Ovary (tissue), 7 donors: ENCODE measurements at regions not wholly inside any gene's neighbourhood (a gene's known extent, or its start where the extent isn't known, plus 50 kb on each side); places are given as distances from the start of the nearest gene placed in this dataset.

Experiments used
- DNase-seq, 5 donors: peaks; one replicate each; pipeline ENCODE4 v3.0.0-alpha.2; 2019 to 2020
- H3K27ac ChIP-seq, 2 donors: fragments of 200-600 bp; one replicate each; pipeline versions ENCODE4 v1.5.1 to v1.8.0; 2019 to 2022
- H3K27me3 ChIP-seq: fragments of 200-600 bp; one replicate; pipeline ENCODE4 v1.8.0; 2022
- H3K36me3 ChIP-seq: fragments of 200-600 bp; sonication (generic); one replicate; pipeline ENCODE4 v1.5.1; 2019
- H3K4me1 ChIP-seq: one replicate; pipeline ENCODE4 v1.8.1; 2013; ENCODE audit warnings: mild to moderate bottlenecking, moderate library complexity; ENCODE audit not compliant: insufficient read depth
- H3K4me3 ChIP-seq: fragments of 200-600 bp; sonication (generic); one replicate; pipeline ENCODE4 v1.5.1; 2017
- H3K9me3 ChIP-seq, 2 donors: fragments of 200-600 bp in 1 of 2; sonication (generic) in 1 of 2; one replicate each; pipeline versions ENCODE4 v1.5.1 to v1.8.1; 2013 to 2019; ENCODE audit warnings: mild to moderate bottlenecking in 1 of 2, moderate library complexity in 1 of 2
- EP300 ChIP-seq: sonication (generic); formaldehyde crosslinking; IDR thresholded peaks from one replicate; pipeline ENCODE4 v1.6.1; 2017; ENCODE audit warnings: antibody characterized with exemption
- POLR2A ChIP-seq: fragments of 450-650 bp; IDR thresholded peaks from one replicate; pipeline ENCODE4 v1.6.1; 2017; ENCODE audit warnings: antibody characterized with exemption, mild to moderate bottlenecking, moderate library complexity
- WGBS, 3 donors: extraction: QIAGEN DNeasy Blood & Tissue Kit in 1 of 3; methylation state at CpG; one replicate each; pipeline versions ENCODE4 v1.1.5 to v1.1.7; 2013 to 2017; 5-methylcytosine and 5-hydroxymethylcytosine counted together
- intact Hi-C, 4 donors: fragments of 100-400 bp; cut with DNase I; formaldehyde crosslinking; loops; one replicate each; pipeline versions ENCODE4 v1.11.0 to v1.15.1; 2022 to 2023
- TF ChIP-seq, protein P1 (sequence below), 3 donors: fragments of 450-650 bp in 2 of 3; fragments of 200-600 bp in 1 of 3; IDR thresholded peaks; one replicate each; pipeline versions ENCODE4 v1.5.1 to v1.8.0; 2016 to 2022; ENCODE audit warnings: antibody characterized with exemption in 3 of 3, mild to moderate bottlenecking in 1 of 3
- donor health status: DM: no; HTN: no; CAD: no; lungs with moderate emphysema.
- donor health status: DM: no; HTN: no; CAD: no.
- donor health status: Bipolar disorder and iron deficiency.
- donor health status: DM: no; HTN: no; CAD: no.
- donor health status: DM: yes; HTN: yes; CAD: no.

DNA sequence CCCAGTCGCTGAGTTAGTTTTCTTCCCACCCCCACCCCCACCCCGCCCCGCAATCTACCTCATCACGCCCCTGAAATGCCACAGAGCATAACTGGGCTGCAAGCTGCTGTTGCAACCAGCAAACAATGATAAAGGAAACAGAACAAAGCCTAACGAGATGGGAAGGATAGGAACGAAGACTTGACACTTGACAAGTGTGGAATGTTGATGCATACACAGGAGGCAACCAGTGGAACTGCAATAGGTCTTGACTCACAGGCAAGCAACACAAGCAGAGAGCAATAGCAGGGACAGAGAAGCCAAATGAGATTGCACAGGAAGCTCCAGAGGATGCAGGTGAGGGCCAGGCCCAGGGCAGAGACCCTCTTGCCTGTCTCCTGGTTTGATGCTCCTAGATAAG, 225.9 kb downstream of the IGSF11 start:
- Histone ChIP-seq H3K27ac (no peak overlapping the region), H3K4me3 (no peak overlapping the region), H3K36me3 (no peaks in the 10 kb centered on the region), H3K27me3 (no peaks in the 10 kb centered on the region), H3K4me1 (no peaks in the 10 kb centered on the region), H3K9me3 (no peaks in the 10 kb centered on the region)
- intact Hi-C loops, result no loop called here
- no peak for DNase-seq
- WGBS, 3 donors, result 61 to 76% (median 65%) methylated on average over 6 of the region's 6 CpGs
- no peak for TF ChIP-seq POLR2A
- TF ChIP-seq EP300, result no peak
- TF ChIP-seq, protein P1, sequence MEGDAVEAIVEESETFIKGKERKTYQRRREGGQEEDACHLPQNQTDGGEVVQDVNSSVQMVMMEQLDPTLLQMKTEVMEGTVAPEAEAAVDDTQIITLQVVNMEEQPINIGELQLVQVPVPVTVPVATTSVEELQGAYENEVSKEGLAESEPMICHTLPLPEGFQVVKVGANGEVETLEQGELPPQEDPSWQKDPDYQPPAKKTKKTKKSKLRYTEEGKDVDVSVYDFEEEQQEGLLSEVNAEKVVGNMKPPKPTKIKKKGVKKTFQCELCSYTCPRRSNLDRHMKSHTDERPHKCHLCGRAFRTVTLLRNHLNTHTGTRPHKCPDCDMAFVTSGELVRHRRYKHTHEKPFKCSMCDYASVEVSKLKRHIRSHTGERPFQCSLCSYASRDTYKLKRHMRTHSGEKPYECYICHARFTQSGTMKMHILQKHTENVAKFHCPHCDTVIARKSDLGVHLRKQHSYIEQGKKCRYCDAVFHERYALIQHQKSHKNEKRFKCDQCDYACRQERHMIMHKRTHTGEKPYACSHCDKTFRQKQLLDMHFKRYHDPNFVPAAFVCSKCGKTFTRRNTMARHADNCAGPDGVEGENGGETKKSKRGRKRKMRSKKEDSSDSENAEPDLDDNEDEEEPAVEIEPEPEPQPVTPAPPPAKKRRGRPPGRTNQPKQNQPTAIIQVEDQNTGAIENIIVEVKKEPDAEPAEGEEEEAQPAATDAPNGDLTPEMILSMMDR (IDR thresholded peaks at IDR 0.05), result no peak

DNA sequence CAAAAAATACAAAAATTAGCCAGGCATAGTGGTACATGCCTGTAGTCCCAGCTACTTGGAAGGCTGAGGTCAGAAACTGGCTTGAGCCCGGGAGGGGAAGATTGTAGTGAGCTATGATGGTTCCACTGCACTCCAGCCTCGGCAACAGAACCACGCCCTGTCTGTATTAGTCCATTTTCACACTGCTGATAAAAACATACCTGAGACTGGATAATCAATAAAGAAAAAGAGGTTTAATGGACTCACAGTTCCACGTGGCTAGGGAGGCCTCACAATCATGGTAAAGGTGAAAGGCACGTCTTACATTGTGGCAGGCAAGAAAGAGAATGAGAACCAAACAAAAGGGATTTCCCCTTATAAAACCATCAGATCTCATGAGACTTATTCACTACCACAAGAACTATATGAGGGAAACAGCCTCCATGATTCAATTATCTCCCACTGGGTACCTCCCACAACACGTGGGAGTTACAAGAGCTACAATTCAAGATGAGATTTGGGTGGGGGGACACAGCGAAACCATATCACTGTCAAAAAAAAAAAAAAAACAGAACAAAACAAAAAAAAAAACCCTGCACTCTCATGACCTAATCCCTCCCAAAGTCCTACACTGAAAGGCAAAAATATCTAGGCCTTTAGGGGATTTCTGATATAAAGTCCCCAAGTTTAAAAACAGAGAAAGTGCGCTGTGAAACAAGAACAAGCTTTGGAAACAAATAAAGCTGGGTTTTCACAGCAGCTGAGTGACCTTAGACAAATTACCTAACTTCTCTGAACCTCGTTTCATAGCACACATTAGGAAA, 224.7 kb downstream of the IGSF11 start:
- Histone ChIP-seq H3K27me3 (no peaks in the 10 kb centered on the region), H3K9me3 (no peaks in the 10 kb centered on the region), H3K4me1 (no peaks in the 10 kb centered on the region), H3K27ac (no peak overlapping the region), H3K4me3 (no peak overlapping the region), H3K36me3 (no peaks in the 10 kb centered on the region)
- intact Hi-C loops, result no loop called here
- 78 to 81% (median 79%) methylated on average over 9 of the region's 9 CpGs for WGBS, 3 donors
- TF ChIP-seq, protein P1 (IDR thresholded peaks at IDR 0.05), result no peak
- TF ChIP-seq POLR2A, result no peak
- DNase-seq, result no peak

DNA sequence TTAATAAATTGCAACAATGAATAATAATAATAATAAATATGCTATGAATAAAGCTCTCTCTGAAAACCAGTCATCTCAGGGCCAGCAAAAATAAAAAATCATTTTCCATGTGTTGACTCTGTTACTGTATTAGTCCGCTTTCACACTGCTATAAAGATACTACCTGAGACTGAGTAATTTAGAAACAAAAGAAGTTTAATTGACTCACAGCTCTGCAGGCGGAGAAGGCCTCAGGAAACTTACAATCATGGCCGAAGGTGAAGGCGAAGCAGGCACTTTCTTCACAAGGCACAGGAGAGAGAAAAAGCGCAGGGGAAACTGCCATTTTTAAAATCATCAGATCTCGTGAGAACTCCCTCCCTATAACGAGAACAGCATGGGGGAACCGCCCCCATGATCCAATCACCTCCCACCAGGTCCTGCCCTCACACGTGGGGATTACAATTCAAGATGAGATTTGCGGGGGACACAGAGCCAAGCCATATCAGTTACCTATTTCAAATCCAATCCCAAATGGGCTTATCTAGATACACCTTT, 224.1 kb downstream of the IGSF11 start:
- intact Hi-C loops, result no loop called here
- TF ChIP-seq EP300 (no peak), POLR2A (no peak)
- TF ChIP-seq, protein P1 (IDR thresholded peaks at IDR 0.05), result no peak
- WGBS, 3 donors, result 79 to 84% (median 81%) methylated on average over 10 of the region's 10 CpGs

DNA sequence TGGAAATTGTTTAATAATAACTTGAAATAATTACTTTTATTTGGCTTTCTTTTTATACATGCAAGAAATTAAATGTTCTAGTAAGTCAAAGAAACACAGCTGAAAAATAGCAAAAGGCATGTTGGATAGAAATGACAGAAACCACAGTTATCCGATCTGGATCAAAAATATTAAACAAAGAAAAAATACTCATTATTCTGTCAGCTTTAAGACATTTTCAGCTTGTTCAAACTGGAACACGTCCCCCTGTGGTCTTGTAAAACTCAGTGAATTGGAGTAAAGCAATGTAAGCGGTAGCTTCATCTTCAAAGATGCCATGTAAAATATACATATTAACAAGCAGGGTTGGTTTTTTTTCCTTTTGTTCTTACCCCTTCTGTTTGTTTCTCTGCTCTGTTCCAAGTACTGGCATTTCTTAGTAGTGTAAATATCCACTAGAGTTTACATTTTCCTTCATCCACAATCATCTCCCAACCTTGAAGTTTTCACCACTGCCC, 223.4 kb downstream of the IGSF11 start:
- 38 to 47% (median 42%) methylated on average over 3 of the region's 3 CpGs for WGBS, 3 donors
- TF ChIP-seq EP300 (no peak), POLR2A (no peak)
- TF ChIP-seq, protein P1 (IDR thresholded peaks at IDR 0.05), result no peak
- intact Hi-C loops, result no loop called here
- H3K27me3 ChIP-seq, result no peaks in the 10 kb centered on the region
- no peak overlapping the region for H3K27ac ChIP-seq
- DNase-seq, result no peak
- no peaks in the 10 kb centered on the region for H3K4me1 ChIP-seq
- no peak overlapping the region for H3K4me3 ChIP-seq
- H3K36me3 ChIP-seq, result no peaks in the 10 kb centered on the region
- H3K9me3 ChIP-seq, result no peaks in the 10 kb centered on the region

More for the DNA sequence above, 224.1 kb downstream of the IGSF11 start:
- Histone ChIP-seq H3K27me3 (no peaks in the 10 kb centered on the region), H3K4me1 (no peaks in the 10 kb centered on the region), H3K4me3 (no peak overlapping the region), H3K9me3 (no peaks in the 10 kb centered on the region), H3K27ac (no peak overlapping the region), H3K36me3 (no peaks in the 10 kb centered on the region)
- DNase-seq, result no peak
